HL-60 (cell line): ENCODE measurements at regions not wholly inside any gene's neighbourhood (a gene's known extent, or its start where the extent isn't known, plus 50 kb on each side); places are given as distances from the start of the nearest gene placed in this dataset.

Source experiments
- CTCF ChIP-seq: IDR thresholded peaks from one replicate; pipeline ENCODE4 v1.5.1; 2011; ENCODE audit warnings: low read length, control low read depth, inconsistent platforms; ENCODE audit not compliant: insufficient read depth
- REST ChIP-seq: IDR thresholded peaks from 2 replicates; pipeline ENCODE4 v1.6.1; 2012; ENCODE audit warnings: low read depth; ENCODE audit not compliant: insufficient replicate concordance

GRCh38 chr13:40434516-40435397, 231.7 kb downstream of the FOXO1 start:
- no peak for TF ChIP-seq CTCF
- TF ChIP-seq REST: no peak
